Activated CD4-positive, alpha-beta memory T cell treated with anti-CD3 and anti-CD28 coated beads, Interleukin-2, amount 10 ng/mL, durations not matched to agents 7 days and 5 days (primary cell): ENCODE measurements at regions not wholly inside any gene's neighbourhood (a gene's known extent, or its start where the extent isn't known, plus 50 kb on each side); places are given as distances from the start of the nearest gene placed in this dataset.

ENCODE experiments used
- CTCF ChIA-PET: fragments of 350-600 bp; sonication (Branson Sonifier 250); formaldehyde crosslinking; loops from one replicate; lab custom pipeline; 2021; ENCODE audit warnings: antibody characterized with exemption, inconsistent platforms; lab: Charles Lee
- POLR2A ChIA-PET: fragments of 350-600 bp; sonication (Branson Sonifier 250); formaldehyde crosslinking; loops from one replicate; lab custom pipeline; 2021; ENCODE audit warnings: antibody characterized with exemption; lab: Charles Lee
- DNase-seq: peaks from one replicate; pipeline ENCODE4 v3.0.0-alpha.2; 2020
- H3K27ac Mint-ChIP-seq: one replicate; pipeline ENCODE4 v1.8.0; 2021; ENCODE audit warnings: mild to moderate bottlenecking, mixed read lengths
- H3K27me3 Mint-ChIP-seq: one replicate; pipeline ENCODE4 v1.8.0; 2021; ENCODE audit warnings: mixed read lengths
- H3K36me3 Mint-ChIP-seq: one replicate; pipeline ENCODE4 v1.8.0; 2021; ENCODE audit warnings: low read depth, mixed read lengths
- H3K4me1 Mint-ChIP-seq: one replicate; pipeline ENCODE4 v1.8.0; 2021; ENCODE audit warnings: mixed read lengths
- H3K4me3 Mint-ChIP-seq: one replicate; pipeline ENCODE4 v1.8.0; 2021; ENCODE audit warnings: mild to moderate bottlenecking, mixed read lengths
- H3K9me3 Mint-ChIP-seq: one replicate; pipeline ENCODE4 v1.8.0; 2021; ENCODE audit warnings: mixed read lengths

GRCh38 chrX:39965051-39965573 lies 132.6 kb downstream of the BCOR start:
- POLR2A ChIA-PET = no interaction called here
- Mint-ChIP-seq H3K27ac (no peak overlapping the region), H3K36me3 (no peaks in the 10 kb centered on the region), H3K4me3 (no peak overlapping the region), H3K27me3 (no peaks in the 10 kb centered on the region), H3K4me1 (peaks cover 17% of the 10 kb centered on the region), H3K9me3 (no peaks in the 10 kb centered on the region)
- CTCF ChIA-PET = interaction anchor here (0.5 to 0.6 kb wide), 2 partner anchors 27 to 153 kb away, joined by 5 to 7 read pairs; no protein-coding TSS in a partner anchor
- DNase-seq = no peak

DNA sequence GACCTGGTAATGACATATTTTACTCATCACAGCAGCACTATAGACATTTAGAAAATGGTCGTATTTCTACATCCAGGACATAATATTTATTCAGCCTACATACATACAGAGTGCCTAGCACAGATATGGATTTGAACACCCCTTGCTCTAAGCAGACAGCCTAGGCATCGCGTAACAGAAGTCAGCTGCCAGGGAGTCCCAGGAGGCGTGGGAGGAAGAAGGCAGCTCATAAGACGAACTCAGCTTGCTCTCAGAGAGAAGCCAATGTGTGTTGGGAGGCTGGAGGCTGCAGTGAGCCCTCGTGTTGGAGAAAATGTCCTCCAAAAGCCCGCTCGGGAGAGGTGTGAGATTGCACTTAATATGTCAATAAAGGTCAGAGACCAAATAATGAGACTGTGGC lies 131.6 kb downstream of the BCOR start:
- POLR2A ChIA-PET = no interaction called here
- no peak for DNase-seq
- Mint-ChIP-seq H3K36me3 (peaks cover 2% of the 10 kb centered on the region), H3K4me1 (peaks cover 24% of the 10 kb centered on the region), H3K27ac (no peak overlapping the region), H3K4me3 (no peak overlapping the region), H3K9me3 (peaks cover 7% of the 10 kb centered on the region), H3K27me3 (peaks cover 2% of the 10 kb centered on the region)
- CTCF ChIA-PET = no interaction called here

GRCh38 chrX:39967348-39967747 lies 130.4 kb downstream of the BCOR start:
- POLR2A ChIA-PET = no interaction called here
- no peak for DNase-seq
- Mint-ChIP-seq H3K4me1 (peaks cover 24% of the 10 kb centered on the region), H3K27me3 (peaks cover 3% of the 10 kb centered on the region), H3K36me3 (peaks cover 7% of the 10 kb centered on the region), H3K27ac (no peak overlapping the region), H3K4me3 (no peak overlapping the region), H3K9me3 (peaks cover 13% of the 10 kb centered on the region)
- CTCF ChIA-PET = no interaction called here

DNA sequence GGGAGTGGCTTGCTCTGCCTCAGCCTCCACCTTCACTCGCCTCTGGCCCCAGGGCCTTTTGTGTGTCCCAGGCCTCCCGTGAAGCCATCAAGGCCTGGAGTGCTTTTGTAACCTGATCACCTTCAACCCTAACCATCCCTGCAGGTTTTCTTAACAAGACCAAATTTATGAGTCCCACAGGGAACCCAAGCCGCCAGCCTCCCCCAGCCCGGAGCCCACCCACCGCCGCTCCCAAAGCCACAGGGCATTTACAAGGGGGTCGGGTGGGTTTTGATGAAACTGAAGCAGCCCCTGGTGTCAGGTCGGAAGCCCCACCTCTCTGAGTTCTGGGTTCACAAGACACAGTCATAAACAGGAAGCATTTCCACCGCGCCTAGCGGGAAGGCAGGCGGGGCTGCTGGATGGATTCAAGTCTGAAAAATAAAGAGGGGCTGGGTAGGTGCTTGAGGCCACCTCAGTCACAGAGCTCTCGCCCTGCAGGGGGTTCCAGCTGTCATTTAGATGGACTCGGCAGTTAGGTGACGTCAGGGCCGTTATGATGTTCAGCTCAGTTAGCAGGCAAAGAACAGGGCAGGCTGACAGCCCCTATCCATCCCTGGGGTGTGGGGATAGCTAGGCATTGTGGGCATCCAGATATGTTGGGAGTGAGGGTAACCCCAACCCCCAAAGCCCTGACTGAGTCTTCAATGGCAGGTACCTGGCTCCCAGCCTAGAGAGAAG lies 128.5 kb downstream of the BCOR start:
- POLR2A ChIA-PET = interaction anchor here (1.3 kb wide), 1 partner anchor 115 kb away, joined by 7 read pairs; no protein-coding TSS in a partner anchor
- H3K4me3 Mint-ChIP-seq = no peak overlapping the region

DNA sequence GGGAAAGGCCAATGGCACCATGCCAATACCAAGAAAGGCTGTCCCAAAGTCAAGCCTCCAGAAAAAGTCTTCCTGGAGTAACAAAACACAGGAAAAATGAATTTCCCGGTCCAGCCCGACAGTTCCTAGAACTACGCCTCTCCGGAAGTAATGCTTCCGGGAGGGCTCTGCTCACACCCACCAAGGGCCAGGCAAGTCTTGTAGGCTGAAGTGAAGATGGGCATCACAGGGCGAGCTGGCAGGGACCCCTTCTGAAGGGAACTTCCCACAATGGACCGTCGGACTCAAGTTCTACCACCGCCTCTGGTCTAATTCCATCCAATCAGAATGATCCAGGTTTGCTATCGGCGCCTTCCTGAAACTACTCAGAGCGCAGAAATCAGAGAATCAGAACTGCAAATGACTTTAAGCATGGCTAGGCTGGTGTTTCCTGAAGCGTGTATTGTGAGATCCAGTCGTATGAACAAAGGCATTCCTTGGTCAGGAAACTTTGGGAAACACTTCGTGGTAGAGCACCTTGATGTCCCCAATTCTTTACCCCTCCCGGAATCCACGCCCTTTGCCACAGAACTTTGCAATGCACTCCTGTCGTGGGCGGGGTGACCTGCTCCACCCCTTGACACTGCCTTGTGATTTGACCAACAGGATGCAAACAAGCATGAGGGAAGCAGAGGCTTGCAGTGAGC lies 127.8 kb downstream of the BCOR start:
- H3K27me3 Mint-ChIP-seq = peaks cover 3% of the 10 kb centered on the region
- H3K4me3 Mint-ChIP-seq = no peak overlapping the region
- ChIA-PET CTCF (no interaction called here), POLR2A (interaction anchor here (1.3 kb wide), 1 partner anchor 115 kb away, joined by 7 read pairs; no protein-coding TSS in a partner anchor)
- H3K36me3 Mint-ChIP-seq = peaks cover 7% of the 10 kb centered on the region
- DNase-seq = no peak
- H3K4me1 Mint-ChIP-seq = peaks cover 24% of the 10 kb centered on the region
- peak overlapping the region; percentile 67 for H3K27ac Mint-ChIP-seq
- peaks cover 13% of the 10 kb centered on the region for H3K9me3 Mint-ChIP-seq

More for the DNA sequence above, 128.5 kb downstream of the BCOR start:
- H3K9me3 Mint-ChIP-seq = peaks cover 13% of the 10 kb centered on the region
- peak overlapping the region; percentile 67 for H3K27ac Mint-ChIP-seq
- peak; percentile 45 for DNase-seq
- peaks cover 3% of the 10 kb centered on the region for H3K27me3 Mint-ChIP-seq
- CTCF ChIA-PET = no interaction called here
- H3K36me3 Mint-ChIP-seq = peaks cover 7% of the 10 kb centered on the region
- H3K4me1 Mint-ChIP-seq = peaks cover 24% of the 10 kb centered on the region

- H3K36me3 Mint-ChIP-seq = peaks cover 7% of the 10 kb centered on the region
- peaks cover 24% of the 10 kb centered on the region for H3K4me1 Mint-ChIP-seq
- no peak overlapping the region for H3K27ac Mint-ChIP-seq
- H3K4me3 Mint-ChIP-seq = no peak overlapping the region
- H3K9me3 Mint-ChIP-seq = peaks cover 13% of the 10 kb centered on the region
- ChIA-PET POLR2A (interaction anchor here (0.6 kb wide), 2 partner anchors 31 to 51 kb away, joined by 3 to 4 read pairs; no protein-coding TSS in a partner anchor), CTCF (no interaction called here)
- DNase-seq = no peak
- H3K27me3 Mint-ChIP-seq = peaks cover 3% of the 10 kb centered on the region
Measured at GRCh38 chrX:39971760-39972159, 126.0 kb downstream of the BCOR start.

- no peak overlapping the region for H3K27ac Mint-ChIP-seq
- no peak overlapping the region for H3K4me3 Mint-ChIP-seq
- H3K27me3 Mint-ChIP-seq = peaks cover 3% of the 10 kb centered on the region
- POLR2A ChIA-PET = no interaction called here
- peaks cover 13% of the 10 kb centered on the region for H3K9me3 Mint-ChIP-seq
- peaks cover 7% of the 10 kb centered on the region for H3K36me3 Mint-ChIP-seq
- peaks cover 23% of the 10 kb centered on the region for H3K4me1 Mint-ChIP-seq
- no peak for DNase-seq
- CTCF ChIA-PET = no interaction called here
Measured at GRCh38 chrX:39972340-39972739, 125.4 kb downstream of the BCOR start.

- DNase-seq = no peak
- POLR2A ChIA-PET = no interaction called here
- no peak overlapping the region for H3K4me3 Mint-ChIP-seq
- peaks cover 22% of the 10 kb centered on the region for H3K4me1 Mint-ChIP-seq
- peaks cover 3% of the 10 kb centered on the region for H3K27me3 Mint-ChIP-seq
- H3K9me3 Mint-ChIP-seq = peaks cover 13% of the 10 kb centered on the region
- CTCF ChIA-PET = no interaction called here
- H3K36me3 Mint-ChIP-seq = peaks cover 7% of the 10 kb centered on the region
- H3K27ac Mint-ChIP-seq = no peak overlapping the region
Measured at GRCh38 chrX:39973810-39974209, 123.9 kb downstream of the BCOR start.

GRCh38 chrX:39974270-39974669 lies 123.5 kb downstream of the BCOR start:
- no peak for DNase-seq
- Mint-ChIP-seq H3K36me3 (peaks cover 7% of the 10 kb centered on the region), H3K4me1 (peaks cover 18% of the 10 kb centered on the region), H3K9me3 (peaks cover 13% of the 10 kb centered on the region), H3K27ac (no peak overlapping the region), H3K27me3 (peaks cover 3% of the 10 kb centered on the region), H3K4me3 (no peak overlapping the region)
- ChIA-PET POLR2A (no interaction called here), CTCF (no interaction called here)

DNA sequence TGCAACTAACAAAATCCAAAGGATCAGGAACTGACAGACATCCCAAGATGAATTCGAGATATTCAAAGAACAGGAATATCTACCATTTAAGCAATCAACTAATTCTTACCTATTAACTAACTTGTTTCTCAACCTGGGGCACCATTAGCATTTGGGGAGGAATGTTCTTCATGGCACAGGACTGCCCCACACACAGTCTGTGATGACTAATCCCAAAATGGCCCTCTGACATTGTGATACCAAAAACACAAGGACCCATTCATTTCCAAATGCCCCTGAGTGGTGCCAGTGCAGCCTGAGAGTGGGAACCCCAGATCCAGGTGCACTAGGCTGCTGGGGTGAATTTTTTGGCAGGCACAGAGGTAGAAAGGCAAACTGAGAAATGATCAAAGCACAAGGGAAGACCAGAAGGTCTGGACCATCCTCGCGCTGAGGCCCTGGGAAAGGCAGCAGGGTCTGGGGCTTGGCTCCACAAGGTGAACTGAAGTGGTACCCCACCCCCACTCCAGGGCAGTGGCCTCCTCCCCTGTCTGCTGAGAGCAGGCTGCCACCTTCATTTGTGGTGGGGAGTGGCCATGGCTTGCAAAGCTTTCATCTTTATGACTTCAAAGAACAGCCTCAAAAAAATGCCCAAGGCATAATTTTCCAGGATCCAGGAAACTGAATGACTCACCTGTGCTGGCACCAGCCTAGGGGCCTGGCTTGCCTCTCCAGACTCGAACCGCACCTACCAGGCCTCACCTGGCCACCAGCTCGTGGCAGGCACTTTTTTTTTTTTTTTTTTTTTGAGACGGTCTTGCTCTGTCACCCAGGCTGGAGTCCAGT lies 122.4 kb downstream of the BCOR start:
- no peak for DNase-seq
- H3K27me3 Mint-ChIP-seq = peaks cover 3% of the 10 kb centered on the region
- CTCF ChIA-PET = no interaction called here

GRCh38 chrX:39981946-39982345 lies 115.8 kb downstream of the BCOR start:
- ChIA-PET CTCF (no interaction called here), POLR2A (no interaction called here)
- H3K36me3 Mint-ChIP-seq = no peaks in the 10 kb centered on the region
- H3K9me3 Mint-ChIP-seq = no peaks in the 10 kb centered on the region
- peaks cover 4% of the 10 kb centered on the region for H3K4me1 Mint-ChIP-seq
- no peak overlapping the region for H3K4me3 Mint-ChIP-seq
- DNase-seq = no peak
- no peak overlapping the region for H3K27ac Mint-ChIP-seq
- no peaks in the 10 kb centered on the region for H3K27me3 Mint-ChIP-seq

More for the DNA sequence above, 122.4 kb downstream of the BCOR start:
- POLR2A ChIA-PET = no interaction called here
- H3K36me3 Mint-ChIP-seq = peaks cover 7% of the 10 kb centered on the region
- H3K9me3 Mint-ChIP-seq = peaks cover 12% of the 10 kb centered on the region
- H3K4me1 Mint-ChIP-seq = peaks cover 9% of the 10 kb centered on the region
- H3K4me3 Mint-ChIP-seq = no peak overlapping the region
- no peak overlapping the region for H3K27ac Mint-ChIP-seq

GRCh38 chrX:39982948-39983347 lies 114.8 kb downstream of the BCOR start:
- Mint-ChIP-seq H3K9me3 (no peaks in the 10 kb centered on the region), H3K36me3 (no peaks in the 10 kb centered on the region), H3K4me3 (no peak overlapping the region), H3K27ac (no peak overlapping the region), H3K4me1 (peaks cover 3% of the 10 kb centered on the region), H3K27me3 (no peaks in the 10 kb centered on the region)
- DNase-seq = no peak
- ChIA-PET POLR2A (no interaction called here), CTCF (no interaction called here)

GRCh38 chrX:39983715-39984114 lies 114.0 kb downstream of the BCOR start:
- POLR2A ChIA-PET = no interaction called here
- CTCF ChIA-PET = no interaction called here
- no peaks in the 10 kb centered on the region for H3K27me3 Mint-ChIP-seq
- DNase-seq = no peak
- no peak overlapping the region for H3K4me3 Mint-ChIP-seq
- H3K9me3 Mint-ChIP-seq = no peaks in the 10 kb centered on the region
- no peaks in the 10 kb centered on the region for H3K36me3 Mint-ChIP-seq
- H3K4me1 Mint-ChIP-seq = no peaks in the 10 kb centered on the region
- no peak overlapping the region for H3K27ac Mint-ChIP-seq
